ENCODE measurements at regions not wholly inside any gene's neighbourhood (a gene's known extent, or its start where the extent isn't known, plus 50 kb on each side); places are given as distances from the start of the nearest gene placed in this dataset.

- peak overlapping the region; percentile 18 to 59; a peak in 3 of 4 replicates for H3K4me2 ChIP-seq (ENCODE audit: insufficient read depth in 1 of 2, low read depth in 2 of 2, low read length in 2 of 2)
These were observed 256.5 kb downstream of the SHQ1 start for GRCh38 chr3:72591522-72592421.

More at GRCh38 chr3:72591522-72592421, 256.5 kb downstream of the SHQ1 start:
- Histone ChIP-seq H3K79me1 (ENCODE audit: low read depth, low read length) (no peaks in the 10 kb centered on the region), H3K79me2 (ENCODE audit: control insufficient read depth in 1 of 2, insufficient read depth in 2 of 2, low read length in 2 of 2) (no peaks in the 10 kb centered on the region), H3K4me1 (replicated peaks in 1 of 4; ENCODE audit: control insufficient read depth in 3 of 4, insufficient read depth in 4 of 4, low read length in 3 of 4) (peaks cover 7 to 15% (median 13%) of the 10 kb centered on the region in 4 experiments), H4K8ac (ENCODE audit: extremely low read depth, insufficient read depth, low read length) (no peak overlapping the region), H2BK20ac (ENCODE audit: low read length) (peak overlapping the region; percentile 55; the same call in 1 of the 2 replicates), H2BK12ac (ENCODE audit: low read depth, low read length) (peak overlapping the region; percentile 84), H2AFZ (ENCODE audit: low read length) (no peak overlapping the region), H3K4me3 (ENCODE audit: extremely low read depth in 1 of 4, insufficient read depth in 2 of 4, low read depth in 3 of 4, low read length in 4 of 4) (0 out of 8 replicates have a peak overlapping the region, but pooled peaks of 1 of the 4 experiments have one; percentile 3), H4K91ac (replicated peaks; ENCODE audit: insufficient read length, low read length) (no peak overlapping the region), H2AK5ac (ENCODE audit: low read depth, low read length) (peak overlapping the region; percentile 97), H3K9ac (replicated peaks in 1 of 4; ENCODE audit: extremely low read depth in 1 of 4, low read depth in 3 of 4, low read length in 3 of 4) (no peak overlapping the region), H3K36me3 (ENCODE audit: control insufficient read depth in 2 of 4, insufficient read depth in 4 of 4, low read length in 3 of 4) (no peaks in the 10 kb centered on the region), H3K14ac (ENCODE audit: insufficient read length) (no peak overlapping the region), H3K27ac (ENCODE audit: low read depth, low read length) (no peak overlapping the region), H4K5ac (ENCODE audit: insufficient read length, low read depth, low read length) (no peak overlapping the region), H4K20me1 (replicated peaks in 1 of 2; ENCODE audit: control insufficient read depth in 1 of 2, insufficient read depth in 2 of 2, low read length in 2 of 2) (peaks cover 0 to 3% of the 10 kb centered on the region in 2 experiments), H3K23ac (ENCODE audit: insufficient read length) (no peak overlapping the region), H3K56ac (replicated peaks; ENCODE audit: insufficient read length, low read depth, low read length) (no peak overlapping the region), H3K27me3 (replicated peaks in 1 of 4; ENCODE audit: control insufficient read depth in 3 of 4, extremely low read depth in 1 of 4, insufficient read depth in 3 of 4, low read length in 3 of 4) (peaks cover 0 to 11% (median 9%) of the 10 kb centered on the region in 4 experiments; a peak in 4 of 7 replicates), H3K18ac (ENCODE audit: extremely low read depth, low read length) (peak overlapping the region; percentile 90), H2BK5ac (ENCODE audit: low read depth, low read length) (peak overlapping the region; percentile 63; the same call in 1 of the 2 replicates), H3K9me3 (ENCODE audit: insufficient read depth in 2 of 2, low read depth in 1 of 2, low read length in 1 of 2) (no peaks in the 10 kb centered on the region), H2BK120ac (replicated peaks; ENCODE audit: low read depth, low read length) (no peak overlapping the region), H3K4ac (replicated peaks; ENCODE audit: insufficient read length, low read depth, low read length) (no peak overlapping the region), H3K23me2 (ENCODE audit: low read depth, low read length) (no peaks in the 10 kb centered on the region; the same call in 1 of the 2 replicates), H2BK15ac (ENCODE audit: low read length) (no peak overlapping the region)
- CTCF ChIA-PET (ENCODE audit: partially characterized antibody): interaction anchor here (0.6 to 1.9 kb wide), 9 partner anchors 9 to 365 kb away, joined by 3 to 5 read pairs (median 3); no protein-coding TSS in a partner anchor
- FAIRE-seq (peak; percentile 7), DNase-seq (ENCODE audit: low read depth in 1 of 2, low spot score in 2 of 2) (peak in 1 of 2 experiments; percentile 47)
- POLR2A ChIA-PET (ENCODE audit: partially characterized antibody): interaction anchor here (0.6 to 1.7 kb wide), 3 partner anchors 9 to 388 kb away, joined by 3 to 7 read pairs (median 3); no protein-coding TSS in a partner anchor
- TF ChIP-seq TAF1 (IDR thresholded peaks at IDR 0.05; ENCODE audit: low read depth, low read length) (no peak), PHF8 (conservative IDR thresholded peaks at IDR 0.05; ENCODE audit: low read depth, low read length) (no peak), SIRT6 (IDR thresholded peaks at IDR 0.05; ENCODE audit: low read length) (no peak), GTF2F1 (IDR thresholded peaks at IDR 0.05; ENCODE audit: borderline replicate concordance, low read depth, low read length) (no peak), ASH2L (IDR thresholded peaks at IDR 0.05; ENCODE audit: low read length) (peak; percentile 46), RAD21 (IDR thresholded peaks at IDR 0.05 in 1 of 2, conservative IDR thresholded peaks at IDR 0.05 in 1 of 2; ENCODE audit: low read depth in 2 of 2, low read length in 2 of 2) (peak in 1 of 2 experiments; percentile 7; a peak in 1 of 4 replicates), CTBP2 (IDR thresholded peaks at IDR 0.05; ENCODE audit: borderline replicate concordance, insufficient read depth, insufficient read length, low read length) (no peak), SRF (IDR thresholded peaks at IDR 0.05; ENCODE audit: low read depth, low read length) (peak; percentile 20; the same call in 1 of the 2 replicates), SAP30 (IDR thresholded peaks at IDR 0.05; ENCODE audit: insufficient read depth, insufficient replicate concordance, low read length) (no peak)
- WGBS, 2 experiments (ENCODE audit: extremely low coverage in 1 of 2, insufficient coverage in 1 of 2, insufficient read length in 1 of 2, insufficient replicate concordance in 2 of 2, low coverage in 1 of 2, low lambda C conversion rate in 2 of 2, missing lambda C conversion rate in 1 of 2): 68% methylated on average over 14 of the region's 14 CpGs; no CpG with 5 or more reads in 1 of the 2 experiments

Measured in H1 (cell line).